Urinary bladder (tissue), 3 donors: ENCODE measurements at regions not wholly inside any gene's neighbourhood (a gene's known extent, or its start where the extent isn't known, plus 50 kb on each side); places are given as distances from the start of the nearest gene placed in this dataset.

Experiments used
- DNase-seq: peaks from one replicate; pipeline ENCODE4 v3.0.0-alpha.2; 2015; ENCODE audit errors: extremely low spot score
- H3K27ac ChIP-seq: one replicate; pipeline ENCODE4 v1.5.1; 2013; ENCODE audit warnings: low read depth, mild to moderate bottlenecking, moderate library complexity
- H3K36me3 ChIP-seq: one replicate; pipeline ENCODE4 v1.6.1; 2013; ENCODE audit warnings: mild to moderate bottlenecking, moderate library complexity; ENCODE audit not compliant: insufficient read depth
- H3K4me1 ChIP-seq: one replicate; pipeline ENCODE4 v1.6.1; 2013; ENCODE audit warnings: mild to moderate bottlenecking, moderate library complexity; ENCODE audit not compliant: insufficient read depth
- H3K4me3 ChIP-seq: one replicate; pipeline ENCODE4 v1.5.1; 2013; ENCODE audit warnings: low read depth, low read length
- WGBS: extraction: QIAGEN DNeasy Blood & Tissue Kit; methylation state at CpG from one replicate; pipeline ENCODE4 v1.1.7; 2013; 5-methylcytosine and 5-hydroxymethylcytosine counted together
- donor health status: healthy with polysubstance abuse.
- donor health status: healthy.

DNA sequence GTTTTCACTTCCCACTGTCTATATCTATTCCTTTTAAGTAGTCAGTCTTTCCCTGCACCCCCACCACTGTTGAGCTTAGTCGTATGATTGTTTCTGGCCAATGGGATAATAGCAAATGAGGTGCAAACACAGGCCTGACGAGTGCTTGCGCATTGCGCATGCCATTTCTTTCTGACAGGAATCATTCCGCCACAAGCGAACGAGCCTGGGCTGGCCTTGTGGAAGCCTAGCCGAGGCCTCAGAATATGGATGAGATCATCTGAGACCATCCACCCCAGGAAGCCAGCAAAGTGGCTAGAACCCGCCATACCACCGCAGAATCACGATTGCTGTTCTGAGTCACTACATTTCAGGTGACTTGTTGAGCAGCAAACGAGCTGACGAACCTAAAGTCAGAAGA is 52.2 kb upstream of the PRL start:
- DNase-seq: no peak
- H3K27ac ChIP-seq: no peak overlapping the region
- no peak overlapping the region for H3K4me3 ChIP-seq
- WGBS: 93% methylated on average over 13 of the region's 13 CpGs
- no peaks in the 10 kb centered on the region for H3K36me3 ChIP-seq
- H3K4me1 ChIP-seq: no peaks in the 10 kb centered on the region

DNA sequence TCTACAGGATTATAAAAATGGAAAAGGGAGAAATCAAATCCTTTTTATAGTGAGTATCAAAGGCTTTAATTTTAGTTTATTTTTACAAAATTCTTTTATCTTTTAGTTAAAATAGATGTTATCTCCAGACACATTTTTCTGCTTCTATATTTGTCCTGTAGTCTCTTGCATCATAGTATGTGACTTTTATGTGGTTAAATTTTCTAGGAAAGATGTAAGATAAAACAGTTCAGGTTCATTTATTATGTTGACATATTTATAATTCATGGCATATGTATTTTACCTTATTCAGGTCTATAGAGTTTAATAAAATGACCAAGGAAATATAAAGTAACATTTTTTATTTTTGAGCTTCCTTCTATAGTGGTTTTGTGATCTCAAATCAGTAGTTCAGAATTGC is 52.7 kb upstream of the PRL start:
- Histone ChIP-seq H3K4me1 (no peaks in the 10 kb centered on the region), H3K4me3 (no peak overlapping the region), H3K36me3 (no peaks in the 10 kb centered on the region), H3K27ac (no peak overlapping the region)
- no peak for DNase-seq

DNA sequence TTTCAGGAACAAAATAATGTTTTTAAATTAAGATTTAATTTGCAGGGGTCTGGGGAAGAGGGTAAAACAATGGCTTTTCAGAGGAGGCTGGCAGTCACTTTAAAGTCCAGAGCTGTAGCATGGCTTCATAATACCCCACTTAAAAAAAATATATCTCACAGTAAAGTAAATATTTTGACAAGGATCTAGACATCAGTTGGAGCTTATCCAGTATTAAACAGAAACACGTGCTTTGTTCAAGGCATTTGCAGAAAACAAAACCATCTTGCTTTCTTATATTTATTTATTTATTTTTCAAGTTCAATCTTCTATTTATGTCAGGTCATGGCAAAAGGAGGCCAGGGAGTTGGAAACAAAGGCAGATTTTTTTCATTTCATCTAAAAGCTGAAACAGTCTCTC is 53.3 kb upstream of the PRL start:
- Histone ChIP-seq H3K36me3 (no peaks in the 10 kb centered on the region), H3K27ac (no peak overlapping the region), H3K4me1 (no peaks in the 10 kb centered on the region), H3K4me3 (no peak overlapping the region)
- DNase-seq: no peak
- WGBS: 10% methylated on average over 1 of the region's 1 CpG

DNA sequence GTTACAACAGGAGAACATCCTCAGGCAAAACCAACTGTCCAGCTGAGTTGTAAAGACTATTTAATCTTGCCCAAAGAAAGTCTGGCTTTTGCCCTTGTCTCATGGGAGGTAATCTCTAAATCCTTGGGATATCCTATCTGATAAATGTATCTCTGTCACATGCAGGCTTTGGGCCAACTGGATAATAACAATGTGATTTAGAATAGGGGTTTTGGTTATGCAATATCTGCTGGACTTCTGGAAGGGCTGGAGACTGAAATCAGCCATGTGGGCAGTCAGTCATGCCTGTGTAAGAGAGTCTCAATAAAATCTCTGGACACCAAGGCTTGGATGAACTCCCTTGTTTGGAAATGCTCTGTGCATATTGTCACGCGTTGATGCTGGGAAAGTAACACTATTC is 56.3 kb upstream of the PRL start:
- H3K4me1 ChIP-seq: no peaks in the 10 kb centered on the region
- WGBS: 68% methylated on average over 2 of the region's 2 CpGs
- no peak overlapping the region for H3K4me3 ChIP-seq
- no peak overlapping the region for H3K27ac ChIP-seq
- no peak for DNase-seq
- no peaks in the 10 kb centered on the region for H3K36me3 ChIP-seq

DNA sequence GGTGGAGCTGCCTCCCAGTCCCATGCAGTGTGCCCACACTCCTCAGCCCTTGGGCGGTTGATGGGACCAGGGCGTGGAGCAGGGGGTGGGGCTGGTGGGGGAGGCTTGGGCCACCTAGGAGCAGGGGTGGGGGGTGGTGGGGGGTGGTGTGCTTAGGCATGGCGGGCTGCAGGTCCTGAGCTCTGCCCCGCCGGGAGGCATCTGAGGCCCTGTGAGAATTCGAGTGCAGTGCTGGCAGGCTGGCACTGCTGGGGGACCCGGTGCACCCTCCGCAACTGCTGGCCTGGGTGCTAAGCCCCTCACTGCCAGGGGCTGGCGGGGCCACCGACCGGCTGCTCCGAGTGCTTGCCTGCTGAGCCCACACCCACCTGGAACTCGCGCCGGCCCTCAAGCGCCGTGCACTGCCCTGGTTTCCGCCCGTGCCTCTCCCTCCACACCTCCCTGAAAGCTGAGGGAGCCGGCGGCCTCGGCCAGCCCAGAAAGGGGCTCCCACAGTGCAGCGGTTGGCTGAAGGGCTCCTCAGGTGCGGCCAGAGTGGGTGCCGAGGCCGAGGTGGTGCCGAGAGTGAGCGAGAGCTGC is 59.6 kb upstream of the PRL start:
- no peak overlapping the region for H3K4me3 ChIP-seq
- WGBS: 87% methylated on average over 28 of the region's 28 CpGs
- H3K36me3 ChIP-seq: no peaks in the 10 kb centered on the region
- no peak for DNase-seq
- no peaks in the 10 kb centered on the region for H3K4me1 ChIP-seq
- no peak overlapping the region for H3K27ac ChIP-seq

DNA sequence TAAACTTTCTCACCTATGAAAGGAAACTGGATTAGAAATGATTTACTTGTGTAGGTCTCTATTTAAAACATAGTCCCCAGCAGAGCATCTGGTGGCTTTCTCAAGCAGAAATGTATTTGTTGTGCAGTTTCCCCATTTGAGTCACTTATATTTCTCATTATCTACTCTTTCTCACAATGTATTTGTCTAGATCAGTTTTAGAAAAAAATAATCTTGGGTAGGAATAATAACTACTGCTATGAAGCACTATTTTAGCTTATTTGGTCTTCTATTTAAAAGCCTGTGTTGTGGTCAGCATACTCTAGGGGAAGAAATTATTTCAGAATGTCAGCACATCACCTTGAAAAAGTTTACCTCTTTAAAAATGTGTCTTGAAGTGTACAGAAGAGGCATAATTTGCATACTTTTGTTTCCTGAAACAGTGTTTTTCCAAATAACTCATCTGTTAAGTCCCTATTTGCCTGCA is 60.9 kb upstream of the PRL start:
- Histone ChIP-seq H3K4me1 (no peaks in the 10 kb centered on the region), H3K27ac (no peak overlapping the region), H3K36me3 (no peaks in the 10 kb centered on the region), H3K4me3 (no peak overlapping the region)
- no peak for DNase-seq

DNA sequence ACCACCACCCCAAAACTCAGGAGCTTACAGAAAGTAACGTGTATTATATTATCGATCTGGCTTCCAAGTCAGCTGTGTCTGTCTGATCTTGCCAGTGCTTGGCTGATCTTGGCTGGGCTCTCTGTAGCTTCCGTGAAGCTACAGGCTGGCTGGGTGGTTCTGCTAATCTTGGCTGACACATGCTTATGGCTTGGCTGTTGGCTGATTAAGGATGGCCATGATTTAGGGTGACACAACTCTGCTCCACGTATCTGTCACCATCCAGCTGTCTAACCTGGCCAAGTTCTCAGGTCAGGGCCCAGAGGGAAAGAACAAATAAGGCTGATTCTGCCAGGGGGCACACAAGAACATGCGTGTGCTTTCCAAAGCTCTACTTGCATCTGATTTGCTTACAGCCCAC is 64.7 kb upstream of the PRL start:
- no peak overlapping the region for H3K27ac ChIP-seq
- 88% methylated on average over 5 of the region's 5 CpGs for WGBS
- no peak for DNase-seq
- H3K36me3 ChIP-seq: no peaks in the 10 kb centered on the region
- no peaks in the 10 kb centered on the region for H3K4me1 ChIP-seq
- H3K4me3 ChIP-seq: no peak overlapping the region

DNA sequence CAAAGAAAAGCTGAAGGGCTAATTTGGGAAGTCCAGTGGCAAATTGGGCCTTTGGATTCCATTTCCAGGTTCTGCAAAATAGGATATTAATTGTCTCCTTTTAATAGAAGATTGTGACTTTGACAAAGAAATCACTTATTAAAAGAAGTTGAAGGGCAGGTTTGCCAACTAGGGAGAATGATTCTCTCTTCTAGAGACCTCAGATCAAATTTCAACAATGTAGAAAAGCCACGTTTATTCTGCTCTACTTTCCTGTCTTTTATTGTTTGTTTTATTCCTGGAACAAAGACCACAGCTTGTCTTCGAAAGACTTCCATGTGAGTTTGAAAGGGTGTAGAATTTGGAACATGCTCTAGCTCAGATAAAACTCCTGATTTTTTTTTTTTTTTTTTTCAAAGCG is 65.5 kb upstream of the PRL start:
- no peak for DNase-seq
- H3K4me3 ChIP-seq: no peak overlapping the region

DNA sequence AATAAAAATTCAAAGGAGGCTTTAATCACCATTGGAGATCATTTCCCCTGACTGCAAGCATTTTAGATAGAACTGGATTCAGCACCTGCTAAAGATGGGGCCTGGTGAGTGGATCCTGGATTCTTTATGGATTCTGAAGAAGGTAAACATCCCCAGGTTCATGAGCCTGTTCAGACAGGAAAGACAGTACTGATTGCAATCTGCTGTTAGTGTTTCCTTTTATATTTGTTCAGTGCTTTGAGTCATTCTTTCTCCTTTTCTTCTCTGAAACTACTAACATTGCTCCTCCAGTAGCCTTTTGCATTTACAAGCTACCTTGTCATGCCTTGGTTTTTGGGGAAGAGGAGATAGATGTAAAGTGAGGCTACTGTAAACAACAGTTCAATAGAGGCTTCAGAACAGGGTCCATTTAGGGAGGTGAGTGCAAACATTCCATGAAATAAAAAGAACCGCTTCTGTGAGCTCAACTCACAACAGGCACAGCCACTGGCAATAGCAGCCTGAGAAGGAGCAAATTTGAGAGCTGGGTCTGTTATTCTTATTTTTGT is 66.4 kb upstream of the PRL start:
- Histone ChIP-seq H3K27ac (no peak overlapping the region), H3K4me1 (no peaks in the 10 kb centered on the region), H3K4me3 (no peak overlapping the region), H3K36me3 (no peaks in the 10 kb centered on the region)
- 87% methylated on average over 1 of the region's 1 CpG for WGBS
- DNase-seq: no peak

More for the DNA sequence above, 65.5 kb upstream of the PRL start:
- Histone ChIP-seq H3K27ac (no peak overlapping the region), H3K4me1 (no peaks in the 10 kb centered on the region), H3K36me3 (no peaks in the 10 kb centered on the region)
- 38% methylated on average over 3 of the region's 3 CpGs for WGBS

DNA sequence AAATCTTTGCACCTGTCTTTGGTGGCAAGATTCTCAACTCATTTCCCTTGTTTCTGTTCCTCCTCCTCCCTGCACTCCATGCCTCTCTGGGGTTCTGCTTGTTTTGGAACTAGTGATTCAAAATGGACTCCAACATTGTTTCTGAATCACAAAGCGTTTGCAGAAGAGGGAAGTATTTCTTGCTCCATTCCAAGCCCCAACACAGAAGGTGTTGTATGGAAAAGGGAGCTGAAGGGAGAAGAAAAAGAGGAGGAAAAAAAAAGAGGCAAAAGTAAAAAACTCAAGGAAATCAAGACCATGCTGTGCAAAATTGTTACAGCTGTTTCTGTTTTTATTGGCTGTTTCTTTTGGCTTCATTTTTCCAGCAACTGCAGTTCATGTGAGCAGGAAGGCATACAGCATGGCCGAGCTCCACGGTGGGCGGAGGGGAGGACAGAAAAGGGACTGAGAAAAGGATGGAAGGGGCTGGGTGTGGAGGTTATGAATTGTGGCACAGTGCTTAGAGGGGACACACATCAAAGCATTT is 66.9 kb upstream of the PRL start:
- no peak overlapping the region for H3K4me3 ChIP-seq
- no peaks in the 10 kb centered on the region for H3K4me1 ChIP-seq
- DNase-seq: no peak
- no peaks in the 10 kb centered on the region for H3K36me3 ChIP-seq
- 67% methylated on average over 4 of the region's 4 CpGs for WGBS
- no peak overlapping the region for H3K27ac ChIP-seq

DNA sequence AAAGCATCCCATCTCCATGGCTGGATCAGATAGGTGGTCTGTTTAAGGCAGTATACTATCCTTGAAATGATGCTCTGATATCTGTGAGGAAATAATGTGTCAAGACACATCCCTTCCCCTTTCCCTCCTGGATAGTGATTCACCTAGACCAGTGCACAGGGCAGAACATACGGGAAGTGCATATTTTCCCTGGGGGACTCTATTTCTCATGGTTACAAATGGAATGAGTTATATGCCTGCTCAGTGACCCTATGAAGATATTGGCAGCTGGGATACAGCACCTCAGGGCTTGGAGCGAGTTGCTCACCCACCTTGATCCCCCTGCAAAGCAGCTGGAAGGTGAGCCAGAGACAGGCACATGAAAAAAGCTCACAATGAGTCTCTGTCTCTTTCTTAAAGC is 67.5 kb upstream of the PRL start:
- Histone ChIP-seq H3K36me3 (no peaks in the 10 kb centered on the region), H3K4me3 (no peak overlapping the region), H3K4me1 (no peaks in the 10 kb centered on the region), H3K27ac (no peak overlapping the region)
- WGBS: 82% methylated on average over 2 of the region's 2 CpGs
- DNase-seq: no peak

DNA sequence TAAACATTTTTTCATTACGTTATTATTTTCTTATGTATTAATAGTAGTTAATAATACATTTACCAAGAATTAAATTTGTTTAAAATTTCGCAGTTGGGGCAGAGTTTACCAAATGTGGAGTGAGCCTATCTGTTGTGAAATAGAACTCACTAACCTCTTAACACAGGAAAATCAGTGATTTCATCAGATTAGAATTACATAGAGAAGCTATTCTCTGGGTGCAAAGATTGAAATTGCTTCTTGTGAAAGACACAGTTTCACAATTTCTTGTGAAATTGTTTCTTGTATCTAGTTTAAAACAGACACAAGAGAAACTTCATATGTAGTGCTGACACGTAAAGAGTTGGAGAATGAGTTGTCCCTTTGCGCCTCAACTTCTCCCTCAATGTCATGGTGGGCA is 69.4 kb upstream of the PRL start:
- WGBS: 74% methylated on average over 4 of the region's 4 CpGs
- DNase-seq: no peak
- Histone ChIP-seq H3K36me3 (no peaks in the 10 kb centered on the region), H3K4me3 (no peak overlapping the region), H3K4me1 (no peaks in the 10 kb centered on the region), H3K27ac (no peak overlapping the region)

DNA sequence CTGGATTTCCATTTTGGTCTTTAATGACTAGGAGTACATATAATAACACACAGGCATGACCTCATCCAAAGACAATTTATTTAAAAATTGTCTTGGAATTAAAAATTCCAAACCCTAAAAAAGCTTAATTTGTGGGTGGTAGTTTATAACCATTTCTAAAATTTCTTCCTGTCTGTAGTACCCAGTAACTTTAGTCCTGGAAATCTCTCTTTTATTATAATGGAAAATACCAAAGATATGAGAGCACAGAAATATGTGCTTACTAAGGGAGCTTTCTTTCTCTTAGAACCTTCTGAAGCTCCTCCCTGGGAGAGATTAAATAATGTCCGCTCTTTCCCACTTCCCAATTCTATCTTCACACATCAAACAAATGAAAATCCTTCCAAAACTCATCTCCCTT is 70.5 kb upstream of the PRL start:
- no peak for DNase-seq
- no peaks in the 10 kb centered on the region for H3K36me3 ChIP-seq
- H3K4me3 ChIP-seq: no peak overlapping the region
- H3K27ac ChIP-seq: no peak overlapping the region
- no peaks in the 10 kb centered on the region for H3K4me1 ChIP-seq
- WGBS: 53% methylated on average over 1 of the region's 1 CpG

DNA sequence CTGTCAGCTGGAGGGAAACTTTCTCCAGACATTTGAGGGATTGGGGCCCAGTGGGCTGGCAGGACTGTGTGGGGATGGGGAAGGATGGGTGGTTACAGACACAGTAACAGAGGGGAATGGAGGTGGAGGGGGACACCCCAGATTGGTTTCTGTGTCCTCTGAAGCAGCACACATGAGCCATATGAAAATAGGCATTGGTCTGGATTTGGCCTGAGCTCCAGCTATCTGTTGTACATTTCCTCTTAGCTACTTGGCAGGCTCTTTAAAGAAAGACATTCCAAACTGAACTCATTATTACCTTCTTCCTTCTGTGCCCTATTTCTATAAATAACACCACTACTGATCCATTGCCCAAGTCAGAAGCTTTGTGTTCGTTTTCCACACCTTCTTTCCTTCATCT is 72.0 kb upstream of the PRL start:
- Histone ChIP-seq H3K4me1 (no peaks in the 10 kb centered on the region), H3K4me3 (no peak overlapping the region), H3K27ac (no peak overlapping the region), H3K36me3 (no peaks in the 10 kb centered on the region)
- 64% methylated on average over 1 of the region's 1 CpG for WGBS
- no peak for DNase-seq

DNA sequence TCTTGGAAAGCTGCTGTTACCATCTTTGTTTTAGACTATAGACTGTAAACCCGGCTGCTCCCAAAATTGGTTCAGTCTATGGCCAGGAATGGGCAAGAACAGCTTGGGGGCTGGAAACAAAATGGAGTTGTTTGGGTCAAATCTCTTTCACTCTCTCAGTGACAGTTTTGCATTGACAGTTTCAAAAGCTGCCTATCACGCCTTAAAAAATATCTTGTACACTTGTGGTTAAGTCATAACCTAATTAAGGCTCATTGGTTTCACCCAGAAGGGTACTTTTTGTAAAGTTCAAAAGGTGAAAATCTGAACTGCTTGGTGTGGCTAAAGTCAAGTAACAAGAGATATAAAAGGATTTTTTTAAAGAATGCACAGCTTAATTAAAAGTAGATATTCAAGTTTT is 76.1 kb upstream of the PRL start:
- H3K27ac ChIP-seq: no peak overlapping the region
- 96% methylated on average over 2 of the region's 2 CpGs for WGBS

More for the DNA sequence above, 76.1 kb upstream of the PRL start:
- H3K36me3 ChIP-seq: no peaks in the 10 kb centered on the region
- H3K4me1 ChIP-seq: no peaks in the 10 kb centered on the region
- no peak overlapping the region for H3K4me3 ChIP-seq
- DNase-seq: no peak
